CD14-positive monocyte (primary cell): ENCODE measurements at regions not wholly inside any gene's neighbourhood (a gene's known extent, or its start where the extent isn't known, plus 50 kb on each side); places are given as distances from the start of the nearest gene placed in this dataset.

Experiments
- DNase-seq, 3 donors: peaks; one replicate each; pipeline ENCODE4 v3.0.0-alpha.2; 2011 to 2022
- H2AFZ ChIP-seq: 2 replicates; pipeline ENCODE4 v1.6.0; 2012; ENCODE audit warnings: mild to moderate bottlenecking, low read depth, low read length, inconsistent platforms; ENCODE audit not compliant: insufficient read depth, poor library complexity, severe bottlenecking
- H3K27ac ChIP-seq, 2 donors: 1 replicate in 1 of 2; 2 replicates in 1 of 2; pipeline ENCODE4 v1.5.1; 2012 to 2013; ENCODE audit warnings: low read length in 2 of 2, control low read depth in 1 of 2, inconsistent platforms in 1 of 2, low read depth in 1 of 2, mild to moderate bottlenecking in 1 of 2
- H3K27me3 ChIP-seq, 2 donors: one replicate each; pipeline versions ENCODE4 v1.6.0 to v1.6.1; 2011 to 2013; ENCODE audit warnings: low read length in 2 of 2; ENCODE audit not compliant: control insufficient read depth in 2 of 2, insufficient read depth in 2 of 2
- H3K36me3 ChIP-seq, 2 donors: replicated peaks in 1 of 2; 1 replicate in 1 of 2; 2 replicates in 1 of 2; pipeline versions ENCODE4 v1.5.1 to v1.6.1; 2012 to 2013; ENCODE audit warnings: low read length in 2 of 2, control low read depth in 1 of 2, inconsistent platforms in 1 of 2, mild to moderate bottlenecking in 1 of 2; ENCODE audit not compliant: insufficient read depth in 2 of 2, control insufficient read depth in 1 of 2
- H3K4me1 ChIP-seq, 2 donors: 1 replicate in 1 of 2; 2 replicates in 1 of 2; pipeline versions ENCODE4 v1.5.1 to v1.6.1; 2012 to 2013; ENCODE audit warnings: low read length in 2 of 2, control low read depth in 1 of 2, inconsistent platforms in 1 of 2, mild to moderate bottlenecking in 1 of 2, moderate library complexity in 1 of 2; ENCODE audit not compliant: insufficient read depth in 2 of 2, control insufficient read depth in 1 of 2
- H3K4me2 ChIP-seq: replicated peaks from 2 replicates; pipeline ENCODE3; 2012; ENCODE audit warnings: low read length, moderate library complexity, mild to moderate bottlenecking; ENCODE audit not compliant: poor library complexity, severe bottlenecking; ENCODE audit errors: extremely low read depth
- H3K4me3 ChIP-seq, 3 experiments: fragments of 200-600 bp in 1 of 3; sonication (generic) in 1 of 3; replicated peaks in 1 of 3; 1 replicate in 2 of 3; 2 replicates in 1 of 3; pipeline ENCODE4 v1.5.1; 2011 to 2013; ENCODE audit warnings: low read length in 3 of 3, mild to moderate bottlenecking in 3 of 3, control low read depth in 2 of 3, low read depth in 2 of 3, inconsistent platforms in 1 of 3, moderate library complexity in 1 of 3
- H3K79me2 ChIP-seq: 2 replicates; pipeline ENCODE4 v1.6.0; 2012; ENCODE audit warnings: mild to moderate bottlenecking, control low read depth, inconsistent platforms, low read length, moderate library complexity; ENCODE audit not compliant: insufficient read depth
- H3K9ac ChIP-seq: 2 replicates; pipeline ENCODE4 v1.6.0; 2017; ENCODE audit warnings: low read length, mild to moderate bottlenecking; ENCODE audit not compliant: insufficient read depth, poor library complexity, severe bottlenecking
- H3K9me3 ChIP-seq, 2 donors: replicated peaks in 1 of 2; 1 replicate in 1 of 2; 2 replicates in 1 of 2; pipeline versions ENCODE4 v1.5.1 to v1.6.1; 2012 to 2013; ENCODE audit warnings: low read length in 2 of 2, control low read depth in 1 of 2; ENCODE audit not compliant: control insufficient read depth in 1 of 2, insufficient read depth in 1 of 2
- H4K20me1 ChIP-seq: 2 replicates; pipeline ENCODE4 v1.6.0; 2012; ENCODE audit warnings: mild to moderate bottlenecking, low read length, control low read depth, moderate library complexity; ENCODE audit not compliant: insufficient read depth
- H3K27ac Mint-ChIP-seq, 7 donors: one replicate each; pipeline ENCODE4 v1.8.0; 2020; ENCODE audit warnings: mild to moderate bottlenecking in 7 of 7, mixed read lengths in 7 of 7, moderate library complexity in 6 of 7, inconsistent platforms in 2 of 7
- H3K27me3 Mint-ChIP-seq, 3 donors: one replicate each; pipeline ENCODE4 v1.8.0; 2021 to 2022; ENCODE audit warnings: low read depth in 3 of 3, mild to moderate bottlenecking in 3 of 3, mixed read lengths in 3 of 3, moderate library complexity in 3 of 3, inconsistent platforms in 1 of 3
- H3K36me3 Mint-ChIP-seq, 2 donors: one replicate each; pipeline ENCODE4 v1.8.0; 2020; ENCODE audit warnings: mixed read lengths in 2 of 2, inconsistent platforms in 1 of 2, mild to moderate bottlenecking in 1 of 2
- H3K4me1 Mint-ChIP-seq: one replicate; pipeline ENCODE4 v1.8.0; 2020; ENCODE audit warnings: mild to moderate bottlenecking, mixed read lengths
- H3K4me3 Mint-ChIP-seq, 2 donors: one replicate each; pipeline ENCODE4 v1.8.0; 2020; ENCODE audit warnings: mild to moderate bottlenecking in 2 of 2, mixed read lengths in 2 of 2, moderate library complexity in 1 of 2
- H3K9me3 Mint-ChIP-seq, 7 donors: one replicate each; pipeline ENCODE4 v1.8.0; 2020 to 2022; ENCODE audit warnings: mixed read lengths in 7 of 7, mild to moderate bottlenecking in 6 of 7, moderate library complexity in 6 of 7, inconsistent platforms in 2 of 7
- WGBS: methylation state at CpG from one replicate; pipeline ENCODE4 v1.1.5; 2013; ENCODE audit warnings: missing lambda C conversion rate; ENCODE audit not compliant: insufficient coverage; 5-methylcytosine and 5-hydroxymethylcytosine counted together
- intact Hi-C, 2 donors: fragments of 100-400 bp; cut with micrococcal nuclease; formaldehyde crosslinking; loops; one replicate each; pipeline versions ENCODE4 v1.15.0 to v1.15.1; 2023
- TF ChIP-seq, protein P1 (sequence below): fragments of 200-600 bp; IDR thresholded peaks from one replicate; pipeline ENCODE4 v1.8.0; 2022; ENCODE audit warnings: antibody characterized with exemption, mild to moderate bottlenecking

DNA sequence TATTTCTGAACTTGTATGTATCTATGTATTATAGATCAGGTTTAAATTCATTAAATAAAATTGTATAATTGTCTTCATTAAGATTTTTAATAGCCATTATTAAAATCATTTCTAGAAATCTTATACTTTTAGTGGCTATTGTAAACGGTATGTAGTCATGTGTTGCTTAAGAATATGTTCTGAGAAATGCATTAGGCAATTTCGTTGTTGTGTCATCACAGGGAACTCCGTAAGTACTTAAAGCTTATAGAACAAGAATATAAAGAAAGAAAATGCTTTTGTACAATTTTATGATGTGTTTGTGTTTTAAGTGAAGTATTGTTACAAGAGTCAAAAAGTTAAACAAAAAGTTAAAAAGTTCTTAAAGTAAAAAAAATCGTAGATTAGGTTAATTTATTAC, 765.8 kb downstream of the METTL4 start:
- H3K79me2 ChIP-seq: no peaks in the 10 kb centered on the region
- H3K9ac ChIP-seq: no peak overlapping the region
- no CpG with 5 or more reads among the region's 4 CpGs for WGBS
- H3K4me1 ChIP-seq: no peaks in the 10 kb centered on the region
- no peak overlapping the region for H3K4me3 ChIP-seq
- Mint-ChIP-seq H3K9me3 (peaks cover 0 to 6% (median 0%) of the 10 kb centered on the region in 7 donors), H3K27me3 (no peaks in the 10 kb centered on the region), H3K36me3 (no peaks in the 10 kb centered on the region), H3K4me3 (no peak overlapping the region), H3K27ac (no peak overlapping the region), H3K4me1 (no peaks in the 10 kb centered on the region)
- H3K27me3 ChIP-seq: no peaks in the 10 kb centered on the region
- no peaks in the 10 kb centered on the region for H3K9me3 ChIP-seq
- H3K27ac ChIP-seq: no peak overlapping the region
- no peaks in the 10 kb centered on the region for H3K36me3 ChIP-seq
- TF ChIP-seq, protein P1, sequence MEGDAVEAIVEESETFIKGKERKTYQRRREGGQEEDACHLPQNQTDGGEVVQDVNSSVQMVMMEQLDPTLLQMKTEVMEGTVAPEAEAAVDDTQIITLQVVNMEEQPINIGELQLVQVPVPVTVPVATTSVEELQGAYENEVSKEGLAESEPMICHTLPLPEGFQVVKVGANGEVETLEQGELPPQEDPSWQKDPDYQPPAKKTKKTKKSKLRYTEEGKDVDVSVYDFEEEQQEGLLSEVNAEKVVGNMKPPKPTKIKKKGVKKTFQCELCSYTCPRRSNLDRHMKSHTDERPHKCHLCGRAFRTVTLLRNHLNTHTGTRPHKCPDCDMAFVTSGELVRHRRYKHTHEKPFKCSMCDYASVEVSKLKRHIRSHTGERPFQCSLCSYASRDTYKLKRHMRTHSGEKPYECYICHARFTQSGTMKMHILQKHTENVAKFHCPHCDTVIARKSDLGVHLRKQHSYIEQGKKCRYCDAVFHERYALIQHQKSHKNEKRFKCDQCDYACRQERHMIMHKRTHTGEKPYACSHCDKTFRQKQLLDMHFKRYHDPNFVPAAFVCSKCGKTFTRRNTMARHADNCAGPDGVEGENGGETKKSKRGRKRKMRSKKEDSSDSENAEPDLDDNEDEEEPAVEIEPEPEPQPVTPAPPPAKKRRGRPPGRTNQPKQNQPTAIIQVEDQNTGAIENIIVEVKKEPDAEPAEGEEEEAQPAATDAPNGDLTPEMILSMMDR: no peak
- H2AFZ ChIP-seq: no peak overlapping the region
- intact Hi-C loops: no loop called here
- no peak for DNase-seq
- H4K20me1 ChIP-seq: no peaks in the 10 kb centered on the region
- no peak overlapping the region for H3K4me2 ChIP-seq

DNA sequence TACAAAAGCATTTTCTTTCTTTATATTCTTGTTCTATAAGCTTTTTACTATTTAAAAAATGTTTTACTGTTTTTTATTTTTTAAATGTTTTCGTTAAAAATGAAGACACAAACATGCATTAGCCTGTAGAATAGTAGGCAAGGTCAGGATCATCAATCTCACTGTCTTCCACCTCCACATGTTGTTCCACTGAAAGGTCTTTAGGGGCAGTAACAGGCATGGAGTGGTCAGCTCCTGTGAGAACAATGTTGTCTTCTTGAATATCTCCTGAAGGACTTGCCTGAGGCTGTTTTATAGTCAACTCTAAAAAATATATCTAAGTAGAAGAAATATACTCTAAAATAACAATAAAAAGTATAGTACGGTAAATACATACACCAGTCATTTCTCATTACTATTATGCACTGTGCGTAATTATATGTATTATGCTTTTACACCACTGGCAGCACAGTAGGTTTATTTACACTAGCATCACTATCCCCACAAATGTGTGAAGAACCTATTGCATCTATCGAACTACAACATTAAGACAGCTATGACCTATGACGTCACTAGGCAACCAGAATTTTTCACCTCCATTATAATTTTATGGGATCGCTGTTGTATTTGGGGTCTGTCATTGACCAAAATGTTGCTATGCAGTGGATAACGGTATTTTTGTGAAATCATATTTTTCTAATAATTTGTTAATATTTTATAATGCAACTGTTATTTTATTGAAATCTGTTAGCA, 764.3 kb downstream of the METTL4 start:
- H4K20me1 ChIP-seq: no peaks in the 10 kb centered on the region
- H3K9me3 ChIP-seq: no peaks in the 10 kb centered on the region
- no peak overlapping the region for H3K27ac Mint-ChIP-seq
- H3K4me1 Mint-ChIP-seq: no peaks in the 10 kb centered on the region
- H3K4me3 Mint-ChIP-seq: no peak overlapping the region
- 100% methylated on average over 1 of the region's 7 CpGs for WGBS
- no peaks in the 10 kb centered on the region for H3K36me3 ChIP-seq
- DNase-seq: no peak
- no peak overlapping the region for H3K27ac ChIP-seq
- H3K4me3 ChIP-seq: no peak overlapping the region
- H3K79me2 ChIP-seq: no peaks in the 10 kb centered on the region
- TF ChIP-seq, protein P1: no peak
- no peak overlapping the region for H3K9ac ChIP-seq
- no peaks in the 10 kb centered on the region for H3K27me3 Mint-ChIP-seq
- no peaks in the 10 kb centered on the region for H3K36me3 Mint-ChIP-seq
- H2AFZ ChIP-seq: no peak overlapping the region
- intact Hi-C loops: no loop called here
- H3K4me2 ChIP-seq: no peak overlapping the region
- H3K4me1 ChIP-seq: no peaks in the 10 kb centered on the region
- peaks cover 0 to 13% (median 2%) of the 10 kb centered on the region in 7 donors for H3K9me3 Mint-ChIP-seq
- no peaks in the 10 kb centered on the region for H3K27me3 ChIP-seq
